Colonic mucosa (tissue), 4 donors: ENCODE measurements at regions not wholly inside any gene's neighbourhood (a gene's known extent, or its start where the extent isn't known, plus 50 kb on each side); places are given as distances from the start of the nearest gene placed in this dataset.

Experiments
- DNase-seq: peaks from one replicate; pipeline ENCODE4 v3.0.0-alpha.2; 2020
- H3K27ac ChIP-seq: fragments of 200-600 bp; one replicate; pipeline ENCODE4 v1.8.0; 2021
- H3K27me3 ChIP-seq: fragments of 200-600 bp; one replicate; pipeline ENCODE4 v1.8.0; 2021
- H3K36me3 ChIP-seq: fragments of 200-600 bp; one replicate; pipeline ENCODE4 v1.8.0; 2021
- H3K4me1 ChIP-seq: fragments of 200-600 bp; one replicate; pipeline ENCODE4 v1.8.0; 2021; ENCODE audit warnings: mild to moderate bottlenecking
- H3K4me3 ChIP-seq: fragments of 200-600 bp; one replicate; pipeline ENCODE4 v1.8.0; 2021
- H3K9ac ChIP-seq, 2 donors: one replicate each; pipeline ENCODE4 v1.7.0; 2013; ENCODE audit warnings: control low read depth in 2 of 2, low read depth in 2 of 2, low read length in 2 of 2
- H3K9me3 ChIP-seq: fragments of 200-600 bp; one replicate; pipeline ENCODE4 v1.8.0; 2021
- intact Hi-C: fragments of 100-400 bp; cut with DNase I; formaldehyde crosslinking; loops from one replicate; pipeline ENCODE4 v1.14.1; 2022
- TF ChIP-seq, protein P1 (sequence below): fragments of 200-600 bp; IDR thresholded peaks from one replicate; pipeline ENCODE4 v1.8.0; 2022; ENCODE audit warnings: antibody characterized with exemption, mild to moderate bottlenecking
- donor health status: healthy.
- donor health status: DM: no; HTN: no; CAD: no.
- donor health status: DM: no; HTN: no; CAD: no.

DNA sequence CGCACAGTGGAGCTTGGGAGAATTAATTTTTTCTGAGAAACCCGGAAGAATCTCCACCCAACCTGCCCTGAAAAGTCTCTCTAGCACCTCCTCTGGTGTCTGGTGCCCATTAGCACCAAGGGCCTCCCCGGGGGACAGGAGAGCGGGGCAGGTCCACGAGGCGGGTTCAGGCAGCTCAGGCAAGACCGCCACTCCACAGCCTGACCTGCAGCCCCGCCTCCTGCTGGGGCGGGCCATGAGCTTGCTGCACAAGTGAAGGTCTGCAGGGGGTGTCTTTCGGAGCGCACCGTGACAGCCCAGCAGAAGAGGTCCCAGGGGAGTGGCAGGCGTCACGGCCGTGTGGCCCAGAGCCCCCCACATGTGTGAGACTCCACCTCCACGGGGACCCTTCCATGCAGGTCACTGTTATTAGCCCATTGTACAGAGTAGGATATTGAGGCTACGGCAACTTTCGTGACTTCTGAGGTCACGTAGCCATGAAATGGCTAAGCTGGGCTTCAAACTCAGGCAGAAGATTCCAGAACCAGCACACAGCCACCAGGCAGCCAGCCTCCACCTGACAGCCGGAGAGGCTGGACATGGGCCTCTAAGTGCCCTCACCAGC lies 63.9 kb upstream of the SLCO4A1 start:
- no peaks in the 10 kb centered on the region for H3K4me1 ChIP-seq
- H3K9ac ChIP-seq = no peak overlapping the region
- intact Hi-C loops = no loop called here
- H3K36me3 ChIP-seq = no peaks in the 10 kb centered on the region
- H3K9me3 ChIP-seq = no peaks in the 10 kb centered on the region
- no peak overlapping the region for H3K27ac ChIP-seq
- peaks cover 27% of the 10 kb centered on the region for H3K27me3 ChIP-seq
- no peak for DNase-seq
- TF ChIP-seq, protein P1, sequence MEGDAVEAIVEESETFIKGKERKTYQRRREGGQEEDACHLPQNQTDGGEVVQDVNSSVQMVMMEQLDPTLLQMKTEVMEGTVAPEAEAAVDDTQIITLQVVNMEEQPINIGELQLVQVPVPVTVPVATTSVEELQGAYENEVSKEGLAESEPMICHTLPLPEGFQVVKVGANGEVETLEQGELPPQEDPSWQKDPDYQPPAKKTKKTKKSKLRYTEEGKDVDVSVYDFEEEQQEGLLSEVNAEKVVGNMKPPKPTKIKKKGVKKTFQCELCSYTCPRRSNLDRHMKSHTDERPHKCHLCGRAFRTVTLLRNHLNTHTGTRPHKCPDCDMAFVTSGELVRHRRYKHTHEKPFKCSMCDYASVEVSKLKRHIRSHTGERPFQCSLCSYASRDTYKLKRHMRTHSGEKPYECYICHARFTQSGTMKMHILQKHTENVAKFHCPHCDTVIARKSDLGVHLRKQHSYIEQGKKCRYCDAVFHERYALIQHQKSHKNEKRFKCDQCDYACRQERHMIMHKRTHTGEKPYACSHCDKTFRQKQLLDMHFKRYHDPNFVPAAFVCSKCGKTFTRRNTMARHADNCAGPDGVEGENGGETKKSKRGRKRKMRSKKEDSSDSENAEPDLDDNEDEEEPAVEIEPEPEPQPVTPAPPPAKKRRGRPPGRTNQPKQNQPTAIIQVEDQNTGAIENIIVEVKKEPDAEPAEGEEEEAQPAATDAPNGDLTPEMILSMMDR = no peak
- H3K4me3 ChIP-seq = no peak overlapping the region

DNA sequence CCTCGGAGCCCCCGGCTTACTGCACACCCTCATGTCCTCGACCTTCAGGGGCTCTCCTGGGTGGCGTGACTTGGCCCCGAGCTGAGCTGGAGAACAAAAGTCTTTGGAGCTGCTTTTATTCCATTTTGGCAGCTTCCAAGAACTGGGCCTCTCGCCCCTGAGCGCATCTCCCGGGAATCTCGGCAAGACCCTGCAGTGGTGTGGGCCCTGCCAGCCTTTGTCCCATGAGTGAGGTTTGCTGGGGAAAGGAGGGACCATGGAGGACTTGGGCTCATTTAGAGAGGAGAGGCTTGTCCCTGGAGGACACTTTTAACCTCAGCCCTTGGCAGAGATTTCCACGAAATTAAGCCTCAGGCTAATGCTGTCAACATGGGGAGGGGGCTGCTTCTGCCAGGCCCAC lies 62.3 kb upstream of the SLCO4A1 start:
- H3K9ac ChIP-seq = no peak overlapping the region
- no peaks in the 10 kb centered on the region for H3K9me3 ChIP-seq
- H3K27ac ChIP-seq = no peak overlapping the region
- intact Hi-C loops = no loop called here
- H3K4me3 ChIP-seq = no peak overlapping the region
- no peaks in the 10 kb centered on the region for H3K4me1 ChIP-seq
- TF ChIP-seq, protein P1 = no peak
- no peak for DNase-seq
- H3K36me3 ChIP-seq = no peaks in the 10 kb centered on the region
- H3K27me3 ChIP-seq = peaks cover 27% of the 10 kb centered on the region

DNA sequence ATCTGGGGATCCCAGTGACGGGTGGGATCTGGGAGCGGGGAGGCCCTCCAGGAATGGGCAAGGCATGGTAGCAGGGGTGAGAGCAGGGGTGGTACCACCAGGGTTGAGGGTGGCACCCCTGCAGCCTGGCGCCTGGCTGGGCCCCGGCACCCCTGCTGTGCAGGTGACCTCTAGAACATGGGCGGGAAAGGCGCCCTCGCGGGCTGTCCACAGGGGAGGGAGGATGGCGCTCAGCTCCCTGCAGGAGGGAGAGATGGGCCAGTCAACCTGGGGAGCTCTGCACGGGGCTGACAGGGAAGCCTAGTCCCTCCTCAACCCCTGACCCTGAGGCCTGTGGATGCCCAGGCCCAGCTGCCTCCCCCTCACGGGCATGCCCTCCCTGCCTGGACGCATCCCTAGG lies 61.6 kb upstream of the SLCO4A1 start:
- no peak for DNase-seq
- H3K36me3 ChIP-seq = no peaks in the 10 kb centered on the region
- no peak overlapping the region for H3K9ac ChIP-seq
- H3K27ac ChIP-seq = no peak overlapping the region
- H3K9me3 ChIP-seq = no peaks in the 10 kb centered on the region
- TF ChIP-seq, protein P1 = no peak
- peaks cover 27% of the 10 kb centered on the region for H3K27me3 ChIP-seq
- intact Hi-C loops = no loop called here
- H3K4me3 ChIP-seq = no peak overlapping the region
- no peaks in the 10 kb centered on the region for H3K4me1 ChIP-seq

DNA sequence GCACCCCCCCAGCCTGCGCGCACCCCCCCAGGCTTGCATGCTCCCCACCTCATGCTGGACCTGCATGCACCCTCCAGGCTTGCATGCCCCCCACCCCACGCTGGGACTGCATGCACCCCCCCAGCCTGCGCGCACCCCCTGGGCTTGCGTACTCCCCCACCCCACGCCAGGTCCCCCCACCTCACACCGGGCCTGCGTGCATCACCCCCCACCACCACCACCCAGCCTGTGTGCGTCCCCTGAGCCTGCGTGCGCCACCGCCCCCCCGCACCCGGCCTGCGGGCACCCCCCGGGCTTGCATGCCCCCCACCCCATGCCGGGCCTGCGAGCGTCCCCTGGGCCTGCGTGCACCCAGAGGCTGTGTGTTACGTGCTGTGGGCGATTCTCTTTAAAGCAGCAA lies 61.0 kb upstream of the SLCO4A1 start:
- H3K27ac ChIP-seq = no peak overlapping the region
- H3K4me3 ChIP-seq = no peak overlapping the region
- no peaks in the 10 kb centered on the region for H3K36me3 ChIP-seq
- no peak overlapping the region for H3K9ac ChIP-seq
- intact Hi-C loops = no loop called here
- TF ChIP-seq, protein P1 = no peak
- no peaks in the 10 kb centered on the region for H3K9me3 ChIP-seq
- H3K27me3 ChIP-seq = peaks cover 27% of the 10 kb centered on the region
- no peaks in the 10 kb centered on the region for H3K4me1 ChIP-seq
- no peak for DNase-seq

DNA sequence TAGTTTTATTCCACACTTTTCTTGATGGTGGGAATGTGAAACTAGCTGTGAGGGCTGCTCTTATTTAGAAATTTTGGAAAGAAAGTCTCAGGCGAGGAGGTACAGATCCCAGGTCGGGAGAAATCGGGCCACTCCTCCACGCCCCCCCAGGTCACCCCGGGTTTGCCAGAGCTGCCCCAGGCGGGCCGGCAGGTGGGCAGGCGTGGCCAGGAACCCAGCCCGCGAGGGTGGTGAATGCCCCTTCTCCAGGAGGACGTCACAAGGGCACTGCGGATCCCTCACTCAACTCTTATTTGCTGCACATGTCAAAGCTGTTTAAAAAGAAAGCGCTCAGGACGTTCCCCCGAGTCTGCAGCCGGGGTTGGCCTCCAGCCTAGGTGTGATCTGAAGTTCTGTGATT lies 60.5 kb upstream of the SLCO4A1 start:
- H3K27me3 ChIP-seq = peaks cover 27% of the 10 kb centered on the region
- no peaks in the 10 kb centered on the region for H3K36me3 ChIP-seq
- no peaks in the 10 kb centered on the region for H3K9me3 ChIP-seq
- H3K27ac ChIP-seq = no peak overlapping the region
- H3K4me3 ChIP-seq = no peak overlapping the region
- intact Hi-C loops = no loop called here
- no peak overlapping the region for H3K9ac ChIP-seq
- H3K4me1 ChIP-seq = no peaks in the 10 kb centered on the region
- DNase-seq = no peak
- TF ChIP-seq, protein P1 = no peak
